NCI-H510A (cell line): ENCODE measurements at regions not wholly inside any gene's neighbourhood (a gene's known extent, or its start where the extent isn't known, plus 50 kb on each side); places are given as distances from the start of the nearest gene placed in this dataset.
A peak's percentile ranks its signal among the peaks of the same experiment; 100 is the strongest.

Experiments
- DNase-seq: peaks from one replicate; lab custom pipeline; 2025; lab: John Stamatoyannopoulos, UW

DNA sequence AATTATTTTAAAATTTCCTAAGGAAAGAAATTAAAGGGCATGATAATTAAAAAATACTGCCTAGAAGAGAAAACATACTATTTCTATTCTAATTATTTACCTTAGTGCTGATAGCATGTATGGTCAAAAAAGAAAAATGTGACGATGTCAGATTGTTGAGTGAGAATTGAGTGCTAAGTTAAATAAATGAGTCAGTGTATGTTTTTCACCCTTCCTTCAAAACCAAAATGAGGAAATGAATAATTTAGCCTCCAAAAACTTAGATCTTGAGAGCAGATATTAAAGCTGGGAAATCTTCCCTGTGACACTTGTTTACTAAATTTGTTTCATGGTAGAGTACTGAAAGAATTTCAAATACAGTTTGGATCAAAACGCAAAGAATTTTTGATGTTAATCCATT lies 58.6 kb upstream of the NYAP2 start:
- DNase-seq = no peak

DNA sequence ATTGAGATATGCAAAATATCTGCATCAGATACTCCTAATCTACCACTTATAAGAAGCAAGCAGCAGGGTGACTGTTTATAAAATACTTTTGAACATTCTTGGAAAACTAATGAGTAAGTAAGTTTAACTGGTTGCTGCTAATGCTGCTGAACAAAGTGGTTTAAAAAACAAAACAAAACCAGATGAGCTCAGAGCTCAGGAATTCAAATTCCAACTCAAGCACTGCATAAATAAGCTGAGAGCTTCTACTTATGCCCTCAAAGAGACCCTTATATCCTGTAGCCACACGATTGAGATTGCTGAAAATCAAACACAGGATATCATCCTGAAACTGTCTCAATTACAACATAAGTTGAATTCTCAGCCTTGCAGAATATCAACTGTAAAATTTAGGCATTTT lies 62.3 kb upstream of the NYAP2 start:
- no peak for DNase-seq

DNA sequence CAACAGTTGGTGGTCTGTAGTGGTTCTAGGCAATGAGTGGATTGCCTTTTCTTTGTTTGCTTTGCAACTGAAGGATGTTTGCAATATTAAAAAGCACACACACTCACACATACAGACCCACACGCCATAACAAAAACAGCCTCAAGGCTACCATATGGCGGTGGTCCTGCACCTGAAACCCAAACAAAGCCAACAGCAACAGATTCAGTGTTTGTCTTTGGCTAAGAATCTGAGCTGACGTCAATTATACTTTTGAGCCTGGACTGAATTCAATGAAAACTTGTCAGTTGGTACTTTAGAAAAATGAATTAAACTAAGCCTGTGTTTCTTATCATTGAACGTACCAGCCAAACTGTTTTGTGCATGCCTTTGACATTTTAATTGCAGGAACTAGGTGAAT lies 65.0 kb upstream of the NYAP2 start:
- DNase-seq = peak; percentile 69

DNA sequence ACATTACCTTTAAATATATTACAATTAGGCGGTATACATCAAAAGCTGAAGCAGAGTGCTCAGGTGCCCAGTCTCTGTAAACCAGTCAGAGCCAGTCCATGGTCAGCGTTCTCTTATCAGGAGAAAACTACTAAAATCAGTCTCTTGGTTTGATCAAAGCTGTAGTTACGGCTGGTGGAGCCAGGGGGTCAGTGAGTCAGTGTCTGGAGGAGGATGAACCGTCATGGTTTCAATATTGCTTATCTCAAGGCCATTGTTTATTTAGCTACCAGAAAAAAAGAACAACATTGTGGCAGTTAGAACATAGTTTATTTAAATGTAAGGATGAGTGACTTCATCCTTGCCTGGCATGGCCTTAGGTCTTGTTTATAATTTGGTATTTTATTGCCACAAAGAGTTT lies 71.3 kb upstream of the NYAP2 start:
- no peak for DNase-seq

DNA sequence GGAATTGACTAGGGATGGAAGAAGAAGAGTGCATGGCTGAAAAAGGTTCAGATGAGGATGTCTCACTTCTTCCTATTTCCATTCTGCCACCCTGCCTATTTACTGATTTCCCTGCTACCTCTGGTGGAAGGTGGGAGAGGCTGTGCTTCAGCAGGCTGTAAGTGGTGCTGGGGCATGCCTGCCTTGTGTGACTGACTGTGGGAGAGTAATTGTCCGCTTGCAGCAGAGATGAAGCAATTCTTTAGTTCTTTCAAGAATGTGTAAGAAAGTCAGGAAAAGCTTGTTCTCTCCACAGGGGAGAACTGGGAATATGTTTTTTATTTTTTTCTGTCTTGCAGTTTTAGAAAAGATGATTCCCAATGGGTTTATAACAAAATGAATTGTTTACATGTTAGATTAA lies 72.5 kb upstream of the NYAP2 start:
- DNase-seq = no peak

DNA sequence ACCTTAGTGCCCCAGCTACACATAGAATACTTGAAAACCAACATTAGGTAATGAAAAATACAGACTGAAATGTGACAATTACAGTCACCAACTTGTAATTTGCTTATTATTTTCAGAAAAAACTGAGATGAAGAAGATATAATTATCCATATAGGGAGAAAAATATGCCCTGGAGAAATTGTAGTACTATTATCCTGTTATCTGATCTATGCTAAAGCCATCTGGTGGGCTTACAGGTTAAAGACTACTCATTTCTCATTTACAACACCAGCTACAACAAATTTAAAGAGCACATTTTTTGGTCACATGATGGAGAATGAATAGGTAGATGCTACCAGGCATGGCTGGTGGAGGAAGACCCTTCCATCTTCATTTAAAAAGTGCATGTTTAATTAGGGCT lies 79.6 kb upstream of the NYAP2 start:
- no peak for DNase-seq

DNA sequence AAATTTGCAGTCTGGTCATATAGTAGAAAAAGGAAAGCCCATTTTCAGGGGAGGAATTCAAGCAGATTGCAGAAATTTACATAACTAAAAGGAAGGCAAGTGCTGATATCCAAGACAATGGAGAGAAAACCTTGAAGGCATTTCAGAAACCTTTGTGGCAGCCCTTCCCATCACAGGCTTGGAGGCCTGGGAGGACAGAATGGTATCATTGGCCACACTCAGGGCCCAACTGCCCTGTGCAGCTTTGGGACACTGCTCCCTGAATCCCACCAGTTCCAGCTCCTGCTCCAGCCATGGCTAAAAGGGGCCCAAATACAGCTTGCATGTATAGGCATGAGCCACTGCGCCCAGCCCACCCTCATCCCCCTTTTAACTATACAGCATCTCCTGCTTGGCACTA lies 81.1 kb upstream of the NYAP2 start:
- DNase-seq = no peak

DNA sequence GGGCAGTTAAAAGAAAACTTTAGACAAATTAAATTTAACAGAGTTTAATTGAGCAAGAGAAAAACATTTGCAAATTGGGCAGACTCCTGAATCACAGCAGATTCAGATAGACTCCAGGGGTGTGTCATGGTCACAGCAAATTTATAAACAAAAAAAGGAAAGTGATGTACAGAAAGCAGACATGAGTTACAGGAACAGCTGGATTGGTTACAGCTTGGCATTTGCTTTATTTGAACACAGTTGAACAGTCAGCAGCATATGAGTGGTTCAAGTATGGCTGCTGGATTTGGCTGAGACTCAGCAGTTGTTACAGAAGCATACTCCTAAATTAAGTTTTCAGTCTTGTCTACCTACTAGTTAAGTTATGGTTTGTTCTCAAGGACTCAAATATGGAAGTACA lies 82.3 kb upstream of the NYAP2 start:
- no peak for DNase-seq

DNA sequence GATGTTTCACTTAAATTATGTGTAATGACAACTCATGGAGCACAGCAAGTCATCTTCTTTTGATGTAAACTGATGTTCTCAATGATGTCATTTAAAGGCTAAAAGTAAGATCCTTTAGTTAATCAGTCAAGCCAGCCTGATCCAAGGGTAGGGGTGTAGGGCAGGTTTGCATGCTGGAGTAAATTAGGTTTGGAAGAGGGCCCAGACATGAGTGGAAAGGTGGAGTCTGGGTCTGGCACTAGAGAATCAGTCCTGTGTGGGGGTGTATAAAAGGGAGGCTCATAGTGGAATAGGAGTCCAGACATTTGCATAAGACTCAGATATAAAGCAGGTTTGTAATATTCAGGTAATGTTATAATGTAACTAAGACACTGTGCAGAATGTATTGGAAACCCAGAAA lies 88.8 kb upstream of the NYAP2 start:
- DNase-seq = no peak

DNA sequence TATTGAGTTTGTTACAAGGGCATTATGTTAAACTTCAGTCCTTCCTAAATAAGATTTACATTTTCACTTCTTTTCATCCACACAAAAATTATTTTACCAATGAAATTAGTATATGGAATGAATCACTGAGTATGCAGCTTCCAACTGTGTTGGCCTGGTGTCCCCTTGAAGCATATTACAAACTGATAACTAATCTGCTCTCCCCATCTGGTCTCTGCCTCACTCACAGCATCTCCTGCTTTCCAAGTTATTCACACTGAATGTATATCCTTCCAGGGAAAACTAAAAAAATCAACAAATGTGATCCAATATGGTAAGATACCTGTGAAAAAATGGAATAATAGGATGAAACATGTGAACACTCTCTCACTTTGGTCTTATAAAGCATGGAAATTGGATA lies 90.0 kb upstream of the NYAP2 start:
- no peak for DNase-seq

DNA sequence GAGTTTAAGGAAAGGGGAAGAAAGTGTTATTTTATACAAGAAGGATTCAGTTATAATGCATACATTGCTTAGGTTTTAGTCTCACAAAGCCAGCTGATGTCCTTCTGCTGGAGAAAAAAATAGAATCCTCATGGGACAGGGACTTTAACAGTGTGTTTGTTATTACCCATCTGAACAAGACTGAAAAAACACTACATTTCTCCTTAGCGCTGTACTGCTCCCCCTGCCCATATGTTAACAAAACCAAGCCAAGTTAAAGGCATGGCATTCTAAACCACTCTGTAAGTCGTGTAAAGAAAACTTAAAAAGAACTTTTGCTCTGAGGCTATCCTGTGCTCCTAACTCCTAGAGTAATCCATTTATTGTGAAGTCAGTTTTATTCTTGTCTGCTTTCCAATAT lies 102.6 kb upstream of the NYAP2 start:
- DNase-seq = no peak

DNA sequence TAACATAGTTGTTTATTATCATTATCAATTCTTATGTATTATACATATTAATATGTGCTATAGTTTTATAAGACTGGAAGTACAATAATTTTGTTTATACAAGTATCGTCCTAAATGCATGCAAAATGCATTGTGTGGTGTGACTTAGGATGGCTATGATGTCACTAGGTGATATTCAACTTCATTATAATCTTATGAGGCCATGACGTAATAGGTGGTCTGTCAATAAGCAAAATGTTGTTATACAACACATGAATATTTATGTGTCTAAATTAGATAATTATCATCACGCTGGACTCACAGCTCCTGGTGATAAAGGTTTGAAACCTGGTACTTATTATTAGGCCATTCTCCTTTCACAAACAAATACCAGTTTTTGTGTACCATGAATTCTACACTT lies 104.4 kb upstream of the NYAP2 start:
- no peak for DNase-seq

DNA sequence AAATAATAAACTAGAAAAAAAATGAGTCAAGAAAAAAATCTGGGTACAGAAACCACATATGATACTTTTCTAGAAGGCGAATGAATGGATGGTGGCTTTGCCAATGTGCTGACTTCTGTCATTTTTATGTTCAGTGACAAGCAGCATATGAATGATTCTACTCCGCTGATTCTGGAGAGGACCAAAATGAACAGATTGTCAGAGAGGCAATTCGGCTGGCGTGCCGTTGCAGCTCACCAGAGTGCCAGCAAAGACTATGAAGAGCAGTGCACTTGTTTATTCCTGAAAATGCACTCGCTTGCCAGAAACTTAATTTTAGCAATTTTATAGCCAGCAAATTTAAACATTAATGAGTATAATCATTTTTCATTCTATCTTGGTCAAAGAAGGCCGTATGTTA lies 105.9 kb upstream of the NYAP2 start:
- no peak for DNase-seq

DNA sequence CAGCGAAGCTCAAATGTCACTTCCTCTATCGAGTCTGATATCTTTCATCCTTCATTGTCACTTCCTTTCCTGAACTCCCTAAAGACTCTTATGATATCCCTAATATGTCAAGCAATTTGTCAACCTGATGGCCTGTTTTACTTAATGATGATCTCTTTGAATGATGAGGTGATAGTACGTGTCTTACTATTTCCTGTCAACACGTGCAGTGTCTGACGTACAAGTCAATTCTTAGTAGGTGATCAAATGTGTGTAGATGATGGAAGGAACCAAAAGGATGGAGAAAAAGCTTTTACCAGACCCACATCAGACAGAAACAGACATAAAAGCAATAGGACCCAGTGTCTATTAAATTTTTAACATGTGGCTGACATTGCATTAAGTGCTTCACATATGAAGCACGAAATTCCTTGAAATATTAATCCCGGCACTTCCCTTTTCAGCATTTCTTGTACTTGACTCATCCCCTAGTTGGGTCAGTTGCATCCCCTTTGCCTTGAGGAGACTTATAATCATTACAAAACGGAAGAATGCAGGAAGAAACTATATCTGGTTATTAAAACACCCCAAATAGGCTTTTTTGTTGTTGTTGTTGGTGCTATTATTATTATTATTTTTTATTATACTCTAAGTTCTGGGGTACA lies 108.6 kb upstream of the NYAP2 start:
- DNase-seq = no peak

DNA sequence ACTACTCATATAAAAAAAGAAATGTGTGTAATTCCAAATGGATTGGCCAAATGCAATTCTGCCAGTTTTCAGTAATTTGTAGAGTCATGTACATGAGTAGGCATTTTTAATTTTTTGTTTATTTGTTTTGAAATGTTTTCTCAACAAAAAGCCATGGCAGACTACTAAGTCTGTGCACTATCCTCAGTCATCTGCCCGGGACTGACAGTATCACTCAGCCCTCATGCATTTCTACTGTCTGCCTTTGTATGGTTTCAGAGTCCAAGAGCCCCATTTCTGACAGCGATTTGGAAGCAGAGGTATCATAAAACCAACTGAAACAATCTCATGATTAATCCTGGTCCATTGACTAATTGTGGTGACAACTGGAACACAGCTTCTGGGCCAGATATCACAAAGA lies 109.9 kb upstream of the NYAP2 start:
- no peak for DNase-seq

DNA sequence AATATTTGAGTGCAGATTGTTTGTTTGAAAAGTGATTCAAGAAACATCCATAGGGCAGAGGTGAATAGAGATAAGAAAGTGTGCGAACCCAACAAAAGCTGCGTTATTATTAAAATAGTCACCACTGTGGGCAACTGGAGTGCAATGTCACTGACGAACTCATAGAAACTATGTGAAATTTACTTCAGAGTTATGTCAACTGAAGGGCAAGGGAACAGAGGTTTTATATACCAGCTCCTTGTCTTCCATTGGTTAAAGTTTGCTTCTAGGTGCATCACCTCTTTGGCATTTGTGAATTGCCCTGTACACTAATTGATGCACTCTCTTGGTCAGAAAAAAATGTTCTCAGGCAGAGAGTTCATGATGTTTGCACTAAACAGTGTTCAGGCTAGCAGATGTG lies 110.5 kb upstream of the NYAP2 start:
- no peak for DNase-seq

DNA sequence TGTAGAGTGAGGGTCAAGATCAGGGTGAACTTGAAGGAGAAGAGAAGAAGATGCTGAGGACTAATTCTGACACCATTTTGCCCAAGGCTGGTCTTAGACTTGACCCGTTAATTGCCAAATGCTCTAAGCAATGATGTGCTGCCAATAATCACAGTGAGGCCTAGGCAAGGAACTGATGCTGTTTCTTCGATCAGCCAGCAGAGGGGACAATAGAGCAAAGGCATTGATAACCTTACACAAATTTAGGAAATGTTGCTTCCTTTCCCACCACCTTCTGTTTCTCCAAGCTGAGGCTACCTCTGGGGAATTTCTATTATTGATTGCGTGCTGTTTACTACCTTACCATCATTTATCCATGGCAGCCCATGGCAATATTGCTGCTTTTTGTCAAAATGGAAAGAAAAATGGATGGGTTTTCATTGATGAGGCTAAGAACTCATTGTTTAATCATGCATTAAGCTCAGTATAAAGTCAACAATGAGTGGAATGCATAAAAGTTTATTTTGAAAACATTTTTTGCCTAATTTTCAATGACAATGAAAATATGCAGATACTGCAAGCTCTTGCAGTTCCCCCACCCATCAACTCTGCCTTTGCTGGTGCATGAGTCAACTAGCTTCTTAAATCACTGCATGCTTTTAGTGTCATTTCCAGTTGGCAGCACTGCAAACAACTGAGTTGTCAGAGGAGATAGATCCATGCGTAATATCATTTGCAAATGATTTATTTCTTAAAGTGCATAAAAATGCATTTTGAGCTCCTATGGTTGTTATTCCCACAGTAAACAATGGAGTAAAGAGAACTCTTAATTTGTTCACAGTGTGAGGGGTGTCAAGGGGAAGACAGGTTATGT lies 116.4 kb upstream of the NYAP2 start:
- no peak for DNase-seq

DNA sequence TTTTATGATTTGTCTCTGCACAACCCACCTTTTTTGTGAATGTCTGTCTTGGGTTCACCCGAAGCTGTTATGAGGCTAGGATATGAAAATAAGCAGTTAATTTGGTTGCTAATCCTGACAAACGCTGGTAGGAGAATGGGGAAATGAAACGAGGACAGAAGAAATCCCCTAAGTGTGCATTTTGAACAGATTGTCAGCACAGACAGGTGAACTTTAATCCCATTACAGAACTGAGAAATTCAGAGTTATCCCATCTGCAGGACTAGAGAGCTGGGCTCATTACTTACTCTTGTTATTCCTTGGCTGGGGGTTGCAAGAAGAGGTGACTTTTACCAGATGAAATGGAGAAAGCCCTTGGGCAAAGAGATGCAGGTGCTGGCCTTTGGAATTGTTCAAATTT lies 123.3 kb upstream of the NYAP2 start:
- no peak for DNase-seq

DNA sequence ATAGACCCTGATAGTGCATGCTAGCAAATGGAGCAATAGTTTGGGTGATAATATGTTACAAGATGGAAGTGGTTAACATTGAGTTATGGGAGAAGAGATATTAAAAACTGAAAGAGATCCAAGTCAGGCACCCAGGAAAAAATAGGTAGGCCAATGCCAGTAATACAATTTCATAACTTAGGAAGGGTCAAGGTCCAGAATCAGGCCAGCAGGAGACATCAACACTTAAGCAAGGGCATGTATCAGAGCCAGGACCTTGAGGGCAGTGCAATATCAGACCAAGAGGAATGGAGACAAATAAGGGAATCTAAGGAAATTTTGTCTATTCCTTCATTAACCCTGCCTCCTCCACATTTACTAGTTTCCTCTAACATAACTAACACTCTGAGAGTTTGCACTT lies 124.1 kb upstream of the NYAP2 start:
- no peak for DNase-seq

DNA sequence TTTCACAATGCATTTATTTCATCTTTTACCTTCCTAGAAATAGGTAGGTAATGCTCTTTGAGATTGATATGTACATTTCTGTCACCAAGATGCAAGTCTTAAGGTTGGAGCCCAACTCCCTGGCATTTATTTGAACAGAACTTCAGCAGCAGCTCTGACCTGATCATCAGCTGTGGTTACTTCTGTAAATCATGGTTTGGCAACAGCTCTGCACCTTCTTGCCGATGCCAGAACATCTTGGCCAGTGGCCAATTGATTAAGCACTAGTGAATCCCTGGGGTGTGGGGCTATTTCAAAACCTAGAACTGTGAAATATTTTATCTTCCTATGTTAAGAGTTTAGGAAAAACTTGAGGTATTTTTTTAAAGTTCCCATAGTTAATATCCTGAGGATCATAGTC lies 124.8 kb upstream of the NYAP2 start:
- no peak for DNase-seq

DNA sequence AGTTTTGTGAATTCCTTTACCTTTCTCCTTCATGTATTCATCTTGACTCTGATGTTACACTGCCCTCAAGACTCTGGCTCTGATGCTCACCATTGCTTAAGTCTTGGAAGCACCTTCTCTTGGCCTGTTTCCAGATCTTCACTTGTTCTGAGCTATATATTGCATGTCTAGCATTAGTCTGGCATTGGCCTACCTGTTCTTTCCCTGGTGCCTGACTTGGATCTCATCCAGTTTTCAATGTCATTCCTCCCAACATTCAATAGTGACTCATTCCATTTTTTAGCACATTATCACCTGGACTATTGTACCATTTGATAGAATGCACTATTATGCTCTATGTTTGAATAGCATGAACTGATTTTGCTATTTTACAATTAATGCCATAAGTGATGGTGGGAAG lies 127.3 kb upstream of the NYAP2 start:
- no peak for DNase-seq

DNA sequence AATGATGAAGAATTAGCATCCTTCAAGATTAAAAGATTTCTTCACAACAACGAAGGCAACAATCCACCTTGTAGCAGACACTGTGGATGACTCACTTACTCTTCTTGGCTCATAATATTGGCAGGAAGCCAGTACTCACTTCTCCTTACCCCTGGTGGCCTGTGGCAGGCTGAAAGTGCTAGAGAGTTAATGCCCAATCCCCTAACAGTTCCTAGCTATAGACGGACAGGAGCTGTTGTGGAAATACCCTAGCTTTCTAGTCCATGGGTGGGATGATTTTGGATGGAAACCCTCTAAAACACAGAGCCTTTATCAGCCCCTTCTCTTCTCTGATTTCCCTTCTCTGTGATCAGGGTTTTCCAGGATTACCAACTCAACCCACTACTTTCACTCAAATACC lies 128.6 kb upstream of the NYAP2 start:
- no peak for DNase-seq

DNA sequence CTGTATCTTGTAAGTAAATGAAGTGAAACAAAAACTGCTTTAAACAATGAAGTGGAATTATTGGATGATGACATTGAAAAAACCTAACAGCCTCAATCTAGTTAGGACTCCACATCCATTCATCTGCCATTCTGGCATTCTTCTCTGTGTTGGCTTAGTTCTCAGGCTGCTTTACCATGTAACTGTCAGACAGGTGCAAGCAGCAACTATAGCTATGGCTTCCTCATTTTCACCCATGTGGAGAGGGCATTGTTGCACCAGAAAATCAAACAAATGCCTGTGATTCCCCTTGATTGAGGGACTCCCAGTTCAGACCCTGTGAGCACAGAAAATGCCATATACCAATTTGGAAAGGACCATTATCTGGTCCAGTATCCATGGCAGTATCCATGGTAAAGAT lies 129.5 kb upstream of the NYAP2 start:
- no peak for DNase-seq

DNA sequence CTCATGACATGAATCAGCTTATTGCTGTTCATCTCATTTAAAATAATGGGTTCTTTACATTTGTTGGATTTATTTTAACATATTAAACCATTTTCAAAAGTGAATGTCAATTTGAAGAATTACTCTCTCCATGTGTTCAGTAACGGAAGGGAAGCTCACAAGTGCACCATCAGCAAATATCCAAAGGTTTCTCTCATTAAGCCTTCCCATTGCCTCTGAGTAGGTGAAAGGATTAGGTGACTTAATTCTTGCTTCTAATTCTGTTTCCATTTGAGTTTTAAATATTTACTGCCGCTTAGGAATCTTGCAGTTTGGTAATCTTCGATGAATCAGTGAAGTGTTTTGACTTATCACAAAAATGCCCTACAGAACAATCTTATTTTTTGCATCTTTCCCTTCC lies 145.1 kb upstream of the NYAP2 start:
- no peak for DNase-seq
